ENCODE measurements at regions not wholly inside any gene's neighbourhood (a gene's known extent, or its start where the extent isn't known, plus 50 kb on each side); places are given as distances from the start of the nearest gene placed in this dataset.

GRCh38 chr12:114093520-114093919 lies 127.4 kb upstream of the RBM19 start:
- TF ChIP-seq YY1 (IDR thresholded peaks at IDR 0.05; ENCODE audit: insufficient read depth, insufficient read length) (no peak), ZNF274 (IDR thresholded peaks at IDR 0.05; ENCODE audit: low read depth, low read length) (no peak)
